H1 (cell line): ENCODE measurements at regions not wholly inside any gene's neighbourhood (a gene's known extent, or its start where the extent isn't known, plus 50 kb on each side); places are given as distances from the start of the nearest gene placed in this dataset.

Experiments used
- CTBP2 ChIP-seq: IDR thresholded peaks from 2 replicates; pipeline ENCODE4 v1.7.0; 2011; ENCODE audit warnings: borderline replicate concordance, mild to moderate bottlenecking, moderate library complexity, mixed read lengths, low read length; ENCODE audit not compliant: insufficient read depth, insufficient read length
- GABPA ChIP-seq: IDR thresholded peaks from 2 replicates; pipeline ENCODE4 v1.6.1; 2011; ENCODE audit warnings: mild to moderate bottlenecking, low read length, moderate library complexity, borderline replicate concordance; ENCODE audit not compliant: insufficient read depth
- POLR2AphosphoS5 ChIP-seq: IDR thresholded peaks from 2 replicates; pipeline ENCODE4 v1.6.1; 2011; ENCODE audit warnings: low read depth, low read length
- RXRA ChIP-seq: IDR thresholded peaks from 2 replicates; pipeline ENCODE4 v1.6.1; 2011; ENCODE audit warnings: low read depth, mild to moderate bottlenecking, low read length, moderate library complexity; ENCODE audit not compliant: insufficient read depth
- YY1 ChIP-seq: IDR thresholded peaks from 2 replicates; pipeline ENCODE4 v1.6.1; 2011; ENCODE audit warnings: low read depth, mild to moderate bottlenecking, low read length
- TF ChIP-seq, protein P1 (sequence below): IDR thresholded peaks from 2 replicates; pipeline ENCODE4 v1.6.1; 2011; ENCODE audit warnings: low read depth, mild to moderate bottlenecking, low read length; ENCODE audit not compliant: insufficient read depth

DNA sequence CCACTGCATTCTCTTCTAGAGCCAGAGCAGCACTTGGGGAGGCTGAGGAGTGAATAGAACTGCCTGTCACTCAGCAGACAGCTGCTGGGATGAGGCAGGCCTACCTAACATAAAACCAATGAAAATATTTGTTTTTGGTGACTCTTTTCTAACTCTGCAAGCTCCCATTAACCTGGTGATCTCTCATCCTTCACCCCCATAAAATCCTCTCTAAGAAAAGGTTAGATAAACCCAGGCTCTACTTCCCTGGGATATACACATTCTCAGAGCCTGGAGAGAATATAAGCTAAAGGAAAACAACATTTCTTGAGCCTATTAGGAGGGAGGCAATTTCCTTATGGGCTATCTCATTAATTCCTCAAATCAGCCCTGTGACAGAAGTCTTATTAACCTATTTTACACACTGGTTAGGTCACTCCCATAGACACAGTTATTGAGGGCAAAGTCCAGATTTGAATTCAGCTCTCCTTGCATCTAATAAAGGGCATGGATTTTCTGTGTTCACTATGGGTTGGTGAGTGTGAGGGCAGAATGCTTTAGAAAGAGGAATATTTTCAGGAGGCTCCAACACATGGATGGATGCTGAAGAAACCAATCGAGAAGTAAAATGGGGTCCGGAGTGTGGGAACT is 492.9 kb downstream of the CCDC171 start:
- TF ChIP-seq GABPA = no peak
- no peak for TF ChIP-seq RXRA
- TF ChIP-seq POLR2AphosphoS5 = no peak
- TF ChIP-seq CTBP2 = no peak
- TF ChIP-seq YY1 = no peak
- TF ChIP-seq, protein P1, sequence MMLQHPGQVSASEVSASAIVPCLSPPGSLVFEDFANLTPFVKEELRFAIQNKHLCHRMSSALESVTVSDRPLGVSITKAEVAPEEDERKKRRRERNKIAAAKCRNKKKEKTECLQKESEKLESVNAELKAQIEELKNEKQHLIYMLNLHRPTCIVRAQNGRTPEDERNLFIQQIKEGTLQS = no peak
